ENCODE measurements at regions not wholly inside any gene's neighbourhood (a gene's known extent, or its start where the extent isn't known, plus 50 kb on each side); places are given as distances from the start of the nearest gene placed in this dataset.

GRCh38 chr14:81655423-81656314 is 122.0 kb upstream of the SEL1L start:
- TF ChIP-seq CTCF (IDR thresholded peaks at IDR 0.05), result no peak
- no peak for ATAC-seq
- Histone ChIP-seq H3K4me1 (no peaks in the 10 kb centered on the region), H3K9me3 (no peaks in the 10 kb centered on the region), H3K4me3 (no peak overlapping the region), H3K27me3 (ENCODE audit: low read depth) (no peaks in the 10 kb centered on the region), H3K27ac (no peak overlapping the region), H3K36me3 (no peaks in the 10 kb centered on the region)
- intact Hi-C loops (cut with DNase I), result no loop called here
- DNase-seq, result no peak

GRCh38 chr14:81656811-81657210 is 123.2 kb upstream of the SEL1L start:
- H3K9me3 ChIP-seq, result no peaks in the 10 kb centered on the region
- no peaks in the 10 kb centered on the region for H3K36me3 ChIP-seq
- ATAC-seq (no peak), DNase-seq (no peak)
- H3K27ac ChIP-seq, result no peak overlapping the region
- intact Hi-C loops (cut with DNase I), result no loop called here
- no peak for TF ChIP-seq CTCF (IDR thresholded peaks at IDR 0.05)
- no peaks in the 10 kb centered on the region for H3K27me3 ChIP-seq (ENCODE audit: low read depth)
- no peaks in the 10 kb centered on the region for H3K4me1 ChIP-seq
- no peak overlapping the region for H3K4me3 ChIP-seq

GRCh38 chr14:81662066-81662465 is 128.4 kb upstream of the SEL1L start:
- Histone ChIP-seq H3K4me3 (no peak overlapping the region), H3K27ac (no peak overlapping the region), H3K36me3 (no peaks in the 10 kb centered on the region), H3K9me3 (no peaks in the 10 kb centered on the region), H3K4me1 (no peaks in the 10 kb centered on the region), H3K27me3 (ENCODE audit: low read depth) (no peaks in the 10 kb centered on the region)
- intact Hi-C loops (cut with DNase I), result no loop called here
- DNase-seq (no peak), ATAC-seq (no peak)
- no peak for TF ChIP-seq CTCF (IDR thresholded peaks at IDR 0.05)

- no peak overlapping the region for H3K27ac ChIP-seq
- no peaks in the 10 kb centered on the region for H3K27me3 ChIP-seq (ENCODE audit: low read depth)
- H3K4me1 ChIP-seq, result no peaks in the 10 kb centered on the region
- H3K36me3 ChIP-seq, result no peaks in the 10 kb centered on the region
- no peak for ATAC-seq
- H3K9me3 ChIP-seq, result no peaks in the 10 kb centered on the region
- DNase-seq, result no peak
- intact Hi-C loops (cut with DNase I), result no loop called here
- no peak for TF ChIP-seq CTCF (IDR thresholded peaks at IDR 0.05)
- no peak overlapping the region for H3K4me3 ChIP-seq
Observed at GRCh38 chr14:81662570-81663197, 129.0 kb upstream of the SEL1L start.

- no peak overlapping the region for H3K4me3 ChIP-seq
- H3K36me3 ChIP-seq, result no peaks in the 10 kb centered on the region
- no peak for TF ChIP-seq CTCF (IDR thresholded peaks at IDR 0.05)
- intact Hi-C loops (cut with DNase I), result no loop called here
- no peak overlapping the region for H3K27ac ChIP-seq
- H3K4me1 ChIP-seq, result no peaks in the 10 kb centered on the region
- ATAC-seq (no peak), DNase-seq (no peak)
- H3K9me3 ChIP-seq, result no peaks in the 10 kb centered on the region
- no peaks in the 10 kb centered on the region for H3K27me3 ChIP-seq (ENCODE audit: low read depth)
Observed at GRCh38 chr14:81668626-81669274, 135.1 kb upstream of the SEL1L start.
